ENCODE measurements at regions not wholly inside any gene's neighbourhood (a gene's known extent, or its start where the extent isn't known, plus 50 kb on each side); places are given as distances from the start of the nearest gene placed in this dataset.

GRCh38 chr11:106403751-106404150 is 326.3 kb downstream of the AASDHPPT start (continued):
- TF ChIP-seq ZXDC (CRISPR knock-in tag; IDR thresholded peaks at IDR 0.05) (no peak), FOXP1 (IDR thresholded peaks at IDR 0.05) (no peak), FOXP1 (CRISPR knock-in tag; IDR thresholded peaks at IDR 0.05) (no peak), ZBTB49 (CRISPR knock-in tag; IDR thresholded peaks at IDR 0.05; ENCODE audit: borderline replicate concordance) (no peak), RFXAP (CRISPR knock-in tag; IDR thresholded peaks at IDR 0.05; ENCODE audit: borderline replicate concordance) (no peak), ZNF432 (CRISPR knock-in tag; IDR thresholded peaks at IDR 0.05; ENCODE audit: borderline replicate concordance) (no peak), ZSCAN12 (CRISPR knock-in tag; IDR thresholded peaks at IDR 0.05) (no peak), MYNN (CRISPR knock-in tag; IDR thresholded peaks at IDR 0.05; ENCODE audit: low read depth) (no peak), SMAD9 (CRISPR knock-in tag; IDR thresholded peaks at IDR 0.05) (no peak)

GRCh38 chr11:106409222-106409621 is 331.8 kb downstream of the AASDHPPT start:
- FAIRE-seq = no peak
- Histone ChIP-seq H3K9ac (ENCODE audit: insufficient read depth, low read depth, low read length) (no peak overlapping the region), H3K36me3 (replicated peaks in 1 of 2; ENCODE audit: control insufficient read depth in 1 of 2, insufficient read depth in 2 of 2, low read length in 2 of 2) (no peaks in the 10 kb centered on the region), H2AFZ (ENCODE audit: low read length) (no peak overlapping the region), H3K9me3 (ENCODE audit: low read length) (0 out of 2 replicates have a peak, but pooled peaks cover 8% of the 10 kb centered on the region), H3K4me1 (ENCODE audit: insufficient read depth, low read length) (no peaks in the 10 kb centered on the region), H3K79me2 (ENCODE audit: insufficient read depth, low read length) (no peaks in the 10 kb centered on the region), H3K4me2 (ENCODE audit: low read depth, low read length) (no peak overlapping the region), H3K27me3 (ENCODE audit: control insufficient read depth in 1 of 2, insufficient read depth in 2 of 2, low read length in 2 of 2) (no peaks in the 10 kb centered on the region), H3K4me3 (replicated peaks in 1 of 3; ENCODE audit: insufficient read depth in 1 of 3, low read depth in 2 of 3, low read length in 3 of 3) (no peak overlapping the region), H3K27ac (ENCODE audit: extremely low read length, insufficient read depth, low read length) (no peak overlapping the region), H4K20me1 (ENCODE audit: insufficient read depth, low read length) (no peaks in the 10 kb centered on the region)
- in situ Hi-C loops (cut with HindIII; ENCODE audit: extremely low pct_ligation_motif_present, low pct_unique_long_range_greater_than_20kb) (no loop called here), intact Hi-C loops (cut with micrococcal nuclease; ENCODE audit: unreplicated experiment) (loop anchor here (10.0 kb wide), 1 partner anchor 176 kb away; no protein-coding TSS in a partner anchor)
- DNase-seq (ENCODE audit: low spot score) = no peak
- POLR2A ChIA-PET = no interaction called here
- ATAC-seq = no peak
- BruUV-seq (replicated peaks) = no TSS peak
- CTCF ChIA-PET (ENCODE audit: low intra/inter-chr PET ratio, low total read pairs) = no interaction called here
- TF ChIP-seq ZSCAN29 (CRISPR knock-in tag; conservative IDR thresholded peaks at IDR 0.05) (no peak), ZZZ3 (CRISPR knock-in tag; IDR thresholded peaks at IDR 0.05; ENCODE audit: borderline replicate concordance) (no peak), POGK (CRISPR knock-in tag; conservative IDR thresholded peaks at IDR 0.05) (no peak), CREB1 (IDR thresholded peaks at IDR 0.05) (no peak), CREB1 (CRISPR knock-in tag; IDR thresholded peaks at IDR 0.05) (no peak), ZBTB42 (CRISPR knock-in tag; IDR thresholded peaks at IDR 0.05) (no peak)
